NCI-H2196 treated with DMSO at 0.1 percent for 48 hours (cell line): ENCODE measurements at regions not wholly inside any gene's neighbourhood (a gene's known extent, or its start where the extent isn't known, plus 50 kb on each side); places are given as distances from the start of the nearest gene placed in this dataset.
"Not testable (repeated sequence)": the region's sequence is repeated elsewhere in the genome, so short reads cannot be mapped to it uniquely, and the experiment has no call there.

Source experiments
- DNase-seq: peaks from one replicate; lab custom pipeline; 2025; ENCODE audit not compliant: unreplicated experiment; lab: John Stamatoyannopoulos, UW

- DNase-seq: no peak
Measured at GRCh38 chr4:75422998-75423397, 91.2 kb downstream of the RCHY1 start.

GRCh38 chr4:75412746-75413145 lies 101.5 kb downstream of the RCHY1 start:
- DNase-seq: no peak

GRCh38 chr4:75398501-75398900 lies 115.7 kb downstream of the RCHY1 start:
- no peak for DNase-seq

GRCh38 chr4:75391489-75392166 lies 122.6 kb downstream of the RCHY1 start:
- DNase-seq: no peak

GRCh38 chr4:75386426-75386825 lies 127.8 kb downstream of the RCHY1 start:
- not testable (repeated sequence) for DNase-seq

GRCh38 chr4:75385106-75385505 lies 129.1 kb downstream of the RCHY1 start:
- no peak for DNase-seq

- no peak for DNase-seq
Measured at GRCh38 chr4:75376543-75376942, 137.7 kb downstream of the RCHY1 start.

GRCh38 chr4:75371915-75372314 lies 142.3 kb downstream of the RCHY1 start:
- DNase-seq: no peak

GRCh38 chr4:75370576-75370975 lies 143.6 kb downstream of the RCHY1 start:
- no peak for DNase-seq

- no peak for DNase-seq
Measured at GRCh38 chr4:75345423-75345822, 168.8 kb downstream of the RCHY1 start.

GRCh38 chr4:75344915-75345314 lies 169.3 kb downstream of the RCHY1 start:
- DNase-seq: no peak

GRCh38 chr4:75343333-75343732 lies 170.9 kb downstream of the RCHY1 start:
- no peak for DNase-seq

GRCh38 chr4:75340561-75340960 lies 173.6 kb downstream of the RCHY1 start:
- DNase-seq: no peak

GRCh38 chr4:75338352-75338880 lies 175.8 kb downstream of the RCHY1 start:
- DNase-seq: no peak

- DNase-seq: no peak
Measured at GRCh38 chr4:75327804-75328512, 186.2 kb downstream of the RCHY1 start.

GRCh38 chr4:75325318-75325979 lies 188.8 kb downstream of the RCHY1 start:
- DNase-seq: no peak

- no peak for DNase-seq
Measured at GRCh38 chr4:75321484-75321883, 192.7 kb downstream of the RCHY1 start.

- not testable (repeated sequence) for DNase-seq
Measured at GRCh38 chr4:75317641-75318040, 196.6 kb downstream of the RCHY1 start.

- DNase-seq: no peak
Measured at GRCh38 chr4:75308049-75308448, 206.2 kb downstream of the RCHY1 start.

GRCh38 chr4:75306506-75306905 lies 207.7 kb downstream of the RCHY1 start:
- no peak for DNase-seq

- no peak for DNase-seq
Measured at GRCh38 chr4:75302648-75303047, 211.6 kb downstream of the RCHY1 start.
